Uterus (tissue), 2 donors: ENCODE measurements at regions not wholly inside any gene's neighbourhood (a gene's known extent, or its start where the extent isn't known, plus 50 kb on each side); places are given as distances from the start of the nearest gene placed in this dataset.

Experiments used
- POLR2A ChIP-seq, 2 donors: fragments of 450-650 bp; IDR thresholded peaks; one replicate each; pipeline ENCODE4 v1.6.1; 2016; ENCODE audit warnings: antibody characterized with exemption in 2 of 2, mild to moderate bottlenecking in 1 of 2, moderate library complexity in 1 of 2
- TF ChIP-seq, protein P1 (sequence below), 4 experiments: fragments of 200-600 bp in 2 of 4; fragments of 450-650 bp in 2 of 4; sonication (generic) in 2 of 4; IDR thresholded peaks; one replicate each; pipeline ENCODE4 v1.5.1; 2016 to 2019; ENCODE audit warnings: antibody characterized with exemption in 4 of 4, mild to moderate bottlenecking in 2 of 4, moderate library complexity in 1 of 4

GRCh38 chr1:213409208-213409631 is 358.2 kb downstream of the RPS6KC1 start:
- TF ChIP-seq POLR2A (IDR thresholded peaks at IDR 0.05) = no peak
- TF ChIP-seq, protein P1, sequence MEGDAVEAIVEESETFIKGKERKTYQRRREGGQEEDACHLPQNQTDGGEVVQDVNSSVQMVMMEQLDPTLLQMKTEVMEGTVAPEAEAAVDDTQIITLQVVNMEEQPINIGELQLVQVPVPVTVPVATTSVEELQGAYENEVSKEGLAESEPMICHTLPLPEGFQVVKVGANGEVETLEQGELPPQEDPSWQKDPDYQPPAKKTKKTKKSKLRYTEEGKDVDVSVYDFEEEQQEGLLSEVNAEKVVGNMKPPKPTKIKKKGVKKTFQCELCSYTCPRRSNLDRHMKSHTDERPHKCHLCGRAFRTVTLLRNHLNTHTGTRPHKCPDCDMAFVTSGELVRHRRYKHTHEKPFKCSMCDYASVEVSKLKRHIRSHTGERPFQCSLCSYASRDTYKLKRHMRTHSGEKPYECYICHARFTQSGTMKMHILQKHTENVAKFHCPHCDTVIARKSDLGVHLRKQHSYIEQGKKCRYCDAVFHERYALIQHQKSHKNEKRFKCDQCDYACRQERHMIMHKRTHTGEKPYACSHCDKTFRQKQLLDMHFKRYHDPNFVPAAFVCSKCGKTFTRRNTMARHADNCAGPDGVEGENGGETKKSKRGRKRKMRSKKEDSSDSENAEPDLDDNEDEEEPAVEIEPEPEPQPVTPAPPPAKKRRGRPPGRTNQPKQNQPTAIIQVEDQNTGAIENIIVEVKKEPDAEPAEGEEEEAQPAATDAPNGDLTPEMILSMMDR (IDR thresholded peaks at IDR 0.05) = no peak
